ENCODE measurements at regions not wholly inside any gene's neighbourhood (a gene's known extent, or its start where the extent isn't known, plus 50 kb on each side); places are given as distances from the start of the nearest gene placed in this dataset.

DNA sequence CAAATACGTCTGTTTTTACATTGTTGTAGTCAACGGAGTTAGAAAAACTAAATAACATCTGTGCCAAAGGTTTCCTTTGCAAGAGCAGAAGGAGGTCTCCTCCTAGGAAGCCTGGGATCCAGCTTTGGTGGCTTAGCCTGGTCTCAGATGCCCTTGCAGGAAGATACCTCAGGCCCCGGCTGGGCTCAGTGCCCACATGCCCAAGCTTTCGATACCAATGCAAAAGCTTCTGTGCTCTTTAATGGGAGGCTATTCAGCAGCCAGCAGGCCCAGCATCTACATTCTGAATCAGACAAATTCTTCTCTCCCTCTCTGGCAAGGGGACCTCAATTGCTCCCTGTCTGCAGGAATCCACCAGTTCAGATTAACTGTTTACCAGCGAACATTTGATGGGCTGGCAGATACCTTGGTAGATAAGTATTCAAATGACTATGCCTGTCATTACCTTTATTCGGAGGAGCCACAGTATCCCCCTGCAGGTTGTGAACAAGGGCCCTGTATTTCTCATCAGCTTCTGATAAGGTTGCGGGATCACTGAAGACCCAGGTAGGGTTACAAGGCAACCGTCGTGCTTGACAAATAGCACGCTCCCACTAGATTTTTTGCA lies 180.1 kb upstream of the KBTBD8 start:
- no peak for TF ChIP-seq TEAD4 (IDR thresholded peaks at IDR 0.05)

- TF ChIP-seq TCF12 (IDR thresholded peaks at IDR 0.05; ENCODE audit: low read depth): no peak
- no peak for TF ChIP-seq FOXM1 (IDR thresholded peaks at IDR 0.05; ENCODE audit: borderline replicate concordance, low read depth)
- TF ChIP-seq RAD21 (IDR thresholded peaks at IDR 0.05; ENCODE audit: low read depth): no peak
- no peak for TF ChIP-seq ZBTB7A (IDR thresholded peaks at IDR 0.05; ENCODE audit: low read depth)
- no peak for TF ChIP-seq TAF1 (IDR thresholded peaks at IDR 0.05; ENCODE audit: low read depth)
- TF ChIP-seq EGR1 (IDR thresholded peaks at IDR 0.05): no peak
- TF ChIP-seq EP300 (IDR thresholded peaks at IDR 0.05; ENCODE audit: borderline replicate concordance): no peak
- no peak for TF ChIP-seq NFIC (IDR thresholded peaks at IDR 0.05)
- TF ChIP-seq CREB1 (IDR thresholded peaks at IDR 0.05; ENCODE audit: low read depth): no peak
- TF ChIP-seq, protein P1, sequence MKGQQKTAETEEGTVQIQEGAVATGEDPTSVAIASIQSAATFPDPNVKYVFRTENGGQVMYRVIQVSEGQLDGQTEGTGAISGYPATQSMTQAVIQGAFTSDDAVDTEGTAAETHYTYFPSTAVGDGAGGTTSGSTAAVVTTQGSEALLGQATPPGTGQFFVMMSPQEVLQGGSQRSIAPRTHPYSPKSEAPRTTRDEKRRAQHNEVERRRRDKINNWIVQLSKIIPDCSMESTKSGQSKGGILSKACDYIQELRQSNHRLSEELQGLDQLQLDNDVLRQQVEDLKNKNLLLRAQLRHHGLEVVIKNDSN (IDR thresholded peaks at IDR 0.05): no peak
- no peak for TF ChIP-seq YY1 (IDR thresholded peaks at IDR 0.05; ENCODE audit: low read depth)
- TF ChIP-seq MAX (IDR thresholded peaks at IDR 0.05): no peak
- TF ChIP-seq CEBPB (IDR thresholded peaks at IDR 0.05): no peak
- TF ChIP-seq REST (IDR thresholded peaks at IDR 0.05; ENCODE audit: low read depth): no peak
- no peak for TF ChIP-seq TEAD4 (IDR thresholded peaks at IDR 0.05)
Observed at GRCh38 chr3:66819993-66820501, 178.1 kb upstream of the KBTBD8 start.

GRCh38 chr3:66822186-66823008 lies 175.7 kb upstream of the KBTBD8 start:
- TF ChIP-seq, protein P1 (IDR thresholded peaks at IDR 0.05): no peak
- TF ChIP-seq NFIC (IDR thresholded peaks at IDR 0.05) (no peak), RAD21 (IDR thresholded peaks at IDR 0.05; ENCODE audit: low read depth) (peak; percentile 65), YY1 (IDR thresholded peaks at IDR 0.05; ENCODE audit: low read depth) (0 out of 2 replicates have a peak, but pooled peaks have one; percentile 16), CREB1 (IDR thresholded peaks at IDR 0.05; ENCODE audit: low read depth) (no peak)

- no peak for TF ChIP-seq FOXM1 (IDR thresholded peaks at IDR 0.05; ENCODE audit: borderline replicate concordance, low read depth)
Observed at GRCh38 chr3:66823009-66823397, 175.1 kb upstream of the KBTBD8 start.

GRCh38 chr3:66823532-66823931 lies 174.6 kb upstream of the KBTBD8 start:
- TF ChIP-seq NFIC (IDR thresholded peaks at IDR 0.05): no peak

DNA sequence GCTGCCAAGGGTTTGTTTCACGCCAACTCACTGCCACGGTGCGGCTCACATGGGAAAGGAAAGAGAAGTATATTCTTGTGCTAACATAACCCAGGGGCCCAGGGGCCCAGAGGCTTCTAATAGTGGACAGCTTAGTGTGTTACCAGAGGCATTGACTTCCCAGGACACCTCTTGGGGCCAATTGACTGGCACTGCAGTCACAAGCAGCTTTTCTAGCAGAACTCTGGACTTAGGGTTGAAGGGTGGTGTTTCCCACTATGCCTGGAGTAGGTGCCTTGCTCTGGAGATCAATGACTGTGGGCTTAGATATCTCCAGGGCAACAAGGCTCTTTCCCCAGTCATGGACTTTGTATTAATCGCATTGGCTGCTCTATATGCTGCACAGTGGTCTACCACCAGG lies 172.7 kb upstream of the KBTBD8 start:
- TF ChIP-seq CREB1 (IDR thresholded peaks at IDR 0.05; ENCODE audit: low read depth) (no peak), FOXM1 (IDR thresholded peaks at IDR 0.05; ENCODE audit: borderline replicate concordance, low read depth) (no peak), MAX (IDR thresholded peaks at IDR 0.05) (no peak), ZBTB7A (IDR thresholded peaks at IDR 0.05; ENCODE audit: low read depth) (no peak), REST (IDR thresholded peaks at IDR 0.05; ENCODE audit: low read depth) (no peak), TAF1 (IDR thresholded peaks at IDR 0.05; ENCODE audit: low read depth) (no peak), TCF12 (IDR thresholded peaks at IDR 0.05; ENCODE audit: low read depth) (no peak), EP300 (IDR thresholded peaks at IDR 0.05; ENCODE audit: borderline replicate concordance) (no peak)
- TF ChIP-seq, protein P1 (IDR thresholded peaks at IDR 0.05): no peak

Data from Ishikawa (cell line).